ENCODE measurements at regions not wholly inside any gene's neighbourhood (a gene's known extent, or its start where the extent isn't known, plus 50 kb on each side); places are given as distances from the start of the nearest gene placed in this dataset.
"Not testable (repeated sequence)": the region's sequence is repeated elsewhere in the genome, so short reads cannot be mapped to it uniquely, and the experiment has no call there.

DNA sequence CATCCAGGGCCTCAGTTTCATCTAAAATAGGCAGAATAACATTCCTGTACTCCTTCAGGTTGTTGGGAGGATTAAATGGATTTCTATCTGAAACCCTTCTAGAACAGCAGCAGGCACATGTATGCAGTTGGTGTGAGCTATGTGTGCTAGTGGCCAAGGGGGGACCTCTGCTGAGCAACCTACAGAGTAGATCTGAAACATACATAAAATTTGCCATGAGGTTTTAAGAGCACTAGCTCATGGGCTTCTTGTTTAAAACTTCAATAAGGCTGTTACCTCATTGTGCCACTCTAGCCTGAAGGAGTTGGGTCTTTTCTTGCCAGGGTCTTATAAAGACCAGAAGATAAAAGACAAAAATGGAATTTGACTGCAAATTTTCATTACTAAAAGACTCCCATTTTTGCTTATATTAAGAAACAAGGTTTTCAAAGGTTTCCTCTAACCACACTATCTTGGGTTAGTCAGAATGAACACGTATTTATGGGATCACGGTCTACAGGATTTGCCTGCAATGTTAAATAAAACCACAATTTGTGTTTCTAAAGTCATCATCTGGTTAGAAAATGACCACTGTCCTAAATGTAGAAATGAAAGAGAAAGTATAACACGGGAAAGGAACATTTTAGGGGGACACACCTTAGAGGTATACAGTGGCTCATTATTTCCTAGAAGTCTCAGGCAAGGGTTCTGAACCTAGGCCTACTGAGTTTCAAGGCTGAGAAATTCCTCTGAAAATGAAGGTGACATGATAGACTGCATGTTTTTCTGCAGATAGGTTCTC lies 144.9 kb upstream of the OLIG3 start:
- H3K9me3 ChIP-seq, result no peaks in the 10 kb centered on the region
- no peak overlapping the region for H3K4me3 ChIP-seq
- intact Hi-C loops (cut with DNase I), result no loop called here
- no peak for ATAC-seq
- TF ChIP-seq CTCF (IDR thresholded peaks at IDR 0.05), result no peak
- H3K36me3 ChIP-seq, result no peaks in the 10 kb centered on the region
- no peaks in the 10 kb centered on the region for H3K27me3 ChIP-seq (ENCODE audit: low read depth)
- H3K4me1 ChIP-seq, result peaks cover 7% of the 10 kb centered on the region
- no peak for DNase-seq
- H3K27ac ChIP-seq, result no peak overlapping the region

DNA sequence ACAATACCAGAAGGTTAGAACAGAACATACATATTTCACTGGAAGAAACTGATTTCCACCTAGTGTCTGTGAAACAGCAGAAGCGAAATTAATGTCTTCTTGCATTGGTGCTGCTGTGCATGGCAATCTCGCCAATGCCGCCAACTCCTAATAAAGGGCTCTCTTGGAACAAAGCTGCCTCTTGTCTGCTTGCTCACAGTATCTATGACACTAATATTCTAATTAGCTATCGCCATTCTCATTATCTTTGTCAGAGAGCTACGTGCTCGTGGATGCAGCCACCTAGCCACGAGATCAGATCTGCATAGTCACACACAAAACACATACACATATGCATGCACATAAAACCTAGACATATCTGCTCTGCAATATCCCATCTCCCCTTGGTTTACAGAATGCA lies 145.9 kb upstream of the OLIG3 start:
- DNase-seq (no peak), ATAC-seq (no peak)
- H3K27me3 ChIP-seq (ENCODE audit: low read depth), result no peaks in the 10 kb centered on the region
- no peak overlapping the region for H3K27ac ChIP-seq
- H3K4me3 ChIP-seq, result no peak overlapping the region
- intact Hi-C loops (cut with DNase I), result no loop called here
- TF ChIP-seq CTCF (IDR thresholded peaks at IDR 0.05), result no peak
- peaks cover 7% of the 10 kb centered on the region for H3K4me1 ChIP-seq
- H3K36me3 ChIP-seq, result no peaks in the 10 kb centered on the region
- H3K9me3 ChIP-seq, result no peaks in the 10 kb centered on the region

- intact Hi-C loops (cut with DNase I), result no loop called here
- DNase-seq, result peak; percentile 63
- H3K27me3 ChIP-seq (ENCODE audit: low read depth), result no peaks in the 10 kb centered on the region
Measured at GRCh38 chr6:137641474-137642077, 147.4 kb upstream of the OLIG3 start.

GRCh38 chr6:137643210-137643609 lies 149.0 kb upstream of the OLIG3 start:
- H3K4me1 ChIP-seq; H3K27me3 ChIP-seq (ENCODE audit: low read depth); H3K4me3 ChIP-seq; ATAC-seq; H3K36me3 ChIP-seq; H3K27ac ChIP-seq; H3K9me3 ChIP-seq; DNase-seq; intact Hi-C loops (cut with DNase I): not testable (repeated sequence)

More at GRCh38 chr6:137641474-137642077, 147.4 kb upstream of the OLIG3 start:
- H3K9me3 ChIP-seq, result no peaks in the 10 kb centered on the region
- no peak overlapping the region for H3K4me3 ChIP-seq
- peak; percentile 85 to 86 for ATAC-seq
- H3K36me3 ChIP-seq, result no peaks in the 10 kb centered on the region
- H3K27ac ChIP-seq, result no peak overlapping the region
- peak; percentile 69 for TF ChIP-seq CTCF (IDR thresholded peaks at IDR 0.05)
- H3K4me1 ChIP-seq, result peaks cover 5% of the 10 kb centered on the region

- H3K9me3 ChIP-seq; H3K27me3 ChIP-seq (ENCODE audit: low read depth); DNase-seq; H3K4me1 ChIP-seq; intact Hi-C loops (cut with DNase I); ATAC-seq; H3K4me3 ChIP-seq; H3K27ac ChIP-seq; H3K36me3 ChIP-seq: not testable (repeated sequence)
Measured at GRCh38 chr6:137643644-137644043, 149.4 kb upstream of the OLIG3 start.

DNA sequence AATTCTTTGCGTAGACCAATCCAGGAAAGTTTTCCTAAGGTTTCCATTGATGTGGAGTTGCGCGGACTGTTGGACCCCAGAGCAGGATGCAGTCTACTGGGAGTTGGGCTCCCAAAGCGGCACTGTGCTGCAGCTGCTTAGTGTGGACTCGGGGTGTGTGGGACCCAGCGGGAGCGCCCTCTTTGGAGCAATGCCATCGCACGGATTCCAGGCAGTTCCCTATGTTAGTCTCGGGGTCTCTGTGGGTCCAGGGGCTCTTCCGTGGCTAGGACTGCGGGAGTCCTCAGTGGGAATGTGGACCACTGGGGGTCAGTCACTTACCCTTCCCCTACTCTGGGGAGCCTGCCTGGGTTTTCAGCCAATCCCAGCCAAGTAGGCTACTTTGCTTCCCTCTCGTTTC lies 151.7 kb upstream of the OLIG3 start:
- Histone ChIP-seq H3K4me1 (no peaks in the 10 kb centered on the region), H3K9me3 (no peaks in the 10 kb centered on the region), H3K36me3 (no peaks in the 10 kb centered on the region), H3K4me3 (no peak overlapping the region), H3K27me3 (ENCODE audit: low read depth) (no peaks in the 10 kb centered on the region), H3K27ac (no peak overlapping the region)
- DNase-seq (no peak), ATAC-seq (no peak)
- intact Hi-C loops (cut with DNase I), result no loop called here
- no peak for TF ChIP-seq CTCF (IDR thresholded peaks at IDR 0.05)
